BE2C (cell line): ENCODE measurements at regions not wholly inside any gene's neighbourhood (a gene's known extent, or its start where the extent isn't known, plus 50 kb on each side); places are given as distances from the start of the nearest gene placed in this dataset.

Source experiments
- DNase-seq: peaks from one replicate; pipeline ENCODE4 v3.0.0-alpha.2; 2020
- H3K27me3 ChIP-seq: fragments of 250-450 bp; sonication (Bioruptor Pico); 2 replicates; pipeline ENCODE4 v1.5.1; 2020; ENCODE audit warnings: mild to moderate bottlenecking
- H3K36me3 ChIP-seq: fragments of 250-450 bp; sonication (Bioruptor Pico); 2 replicates; pipeline ENCODE4 v1.5.1; 2020; ENCODE audit warnings: mild to moderate bottlenecking
- H3K4me1 ChIP-seq: fragments of 250-450 bp; sonication (Bioruptor Pico); 2 replicates; pipeline ENCODE4 v1.5.1; 2020
- H3K4me3 ChIP-seq: 2 replicates; pipeline ENCODE4 v1.5.1; 2011; ENCODE audit warnings: low read depth, low read length
- H3K9me3 ChIP-seq: fragments of 250-450 bp; sonication (Bioruptor Pico); 2 replicates; pipeline ENCODE4 v1.5.1; 2020
- TF ChIP-seq, protein P1 (sequence below): IDR thresholded peaks from 2 replicates; pipeline ENCODE4 v1.5.1; 2012; ENCODE audit warnings: mild to moderate bottlenecking, low read depth, low read length

DNA sequence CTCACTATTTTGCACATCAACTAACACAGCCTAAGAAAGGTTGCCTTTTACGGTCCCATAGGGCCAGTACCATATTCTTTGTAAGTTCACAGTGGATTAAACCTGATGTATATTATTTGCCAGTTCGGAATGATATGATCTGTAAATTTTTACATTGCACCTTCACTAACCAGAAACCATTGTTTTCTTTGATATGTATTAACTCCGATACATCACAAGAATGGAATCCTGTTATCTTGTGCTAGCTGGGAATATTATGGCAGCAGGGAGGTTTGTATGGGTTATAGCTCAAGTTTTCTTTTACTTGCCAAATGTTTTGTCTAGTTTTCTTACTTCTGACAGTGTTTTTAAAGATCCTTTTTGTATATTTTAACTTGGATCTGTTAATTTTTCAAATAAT is 51.4 kb upstream of the S1PR1 start:
- TF ChIP-seq, protein P1, sequence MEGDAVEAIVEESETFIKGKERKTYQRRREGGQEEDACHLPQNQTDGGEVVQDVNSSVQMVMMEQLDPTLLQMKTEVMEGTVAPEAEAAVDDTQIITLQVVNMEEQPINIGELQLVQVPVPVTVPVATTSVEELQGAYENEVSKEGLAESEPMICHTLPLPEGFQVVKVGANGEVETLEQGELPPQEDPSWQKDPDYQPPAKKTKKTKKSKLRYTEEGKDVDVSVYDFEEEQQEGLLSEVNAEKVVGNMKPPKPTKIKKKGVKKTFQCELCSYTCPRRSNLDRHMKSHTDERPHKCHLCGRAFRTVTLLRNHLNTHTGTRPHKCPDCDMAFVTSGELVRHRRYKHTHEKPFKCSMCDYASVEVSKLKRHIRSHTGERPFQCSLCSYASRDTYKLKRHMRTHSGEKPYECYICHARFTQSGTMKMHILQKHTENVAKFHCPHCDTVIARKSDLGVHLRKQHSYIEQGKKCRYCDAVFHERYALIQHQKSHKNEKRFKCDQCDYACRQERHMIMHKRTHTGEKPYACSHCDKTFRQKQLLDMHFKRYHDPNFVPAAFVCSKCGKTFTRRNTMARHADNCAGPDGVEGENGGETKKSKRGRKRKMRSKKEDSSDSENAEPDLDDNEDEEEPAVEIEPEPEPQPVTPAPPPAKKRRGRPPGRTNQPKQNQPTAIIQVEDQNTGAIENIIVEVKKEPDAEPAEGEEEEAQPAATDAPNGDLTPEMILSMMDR: no peak
- Histone ChIP-seq H3K36me3 (no peaks in the 10 kb centered on the region), H3K4me1 (no peaks in the 10 kb centered on the region; the same call in 1 of the 2 replicates), H3K9me3 (no peaks in the 10 kb centered on the region), H3K4me3 (no peak overlapping the region), H3K27me3 (no peaks in the 10 kb centered on the region)
- no peak for DNase-seq

DNA sequence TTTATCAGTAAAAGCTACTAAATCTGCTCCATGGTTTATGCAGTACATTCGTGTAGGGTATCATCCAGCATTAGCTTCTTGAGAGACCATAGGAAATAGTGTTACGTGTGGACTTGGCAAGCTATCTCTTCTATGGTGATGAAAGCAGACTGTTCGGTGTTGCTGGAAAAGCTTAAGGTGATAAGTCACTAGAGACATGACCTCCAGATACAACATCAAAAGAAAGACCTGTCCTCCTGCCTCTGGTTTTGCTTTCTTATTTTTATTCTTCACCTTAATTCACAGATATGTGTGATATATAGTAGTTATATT is 53.5 kb upstream of the S1PR1 start:
- no peak overlapping the region for H3K4me3 ChIP-seq
- no peaks in the 10 kb centered on the region for H3K27me3 ChIP-seq
- TF ChIP-seq, protein P1: no peak
- H3K36me3 ChIP-seq: no peaks in the 10 kb centered on the region
- no peaks in the 10 kb centered on the region for H3K4me1 ChIP-seq
- DNase-seq: no peak
- no peaks in the 10 kb centered on the region for H3K9me3 ChIP-seq

DNA sequence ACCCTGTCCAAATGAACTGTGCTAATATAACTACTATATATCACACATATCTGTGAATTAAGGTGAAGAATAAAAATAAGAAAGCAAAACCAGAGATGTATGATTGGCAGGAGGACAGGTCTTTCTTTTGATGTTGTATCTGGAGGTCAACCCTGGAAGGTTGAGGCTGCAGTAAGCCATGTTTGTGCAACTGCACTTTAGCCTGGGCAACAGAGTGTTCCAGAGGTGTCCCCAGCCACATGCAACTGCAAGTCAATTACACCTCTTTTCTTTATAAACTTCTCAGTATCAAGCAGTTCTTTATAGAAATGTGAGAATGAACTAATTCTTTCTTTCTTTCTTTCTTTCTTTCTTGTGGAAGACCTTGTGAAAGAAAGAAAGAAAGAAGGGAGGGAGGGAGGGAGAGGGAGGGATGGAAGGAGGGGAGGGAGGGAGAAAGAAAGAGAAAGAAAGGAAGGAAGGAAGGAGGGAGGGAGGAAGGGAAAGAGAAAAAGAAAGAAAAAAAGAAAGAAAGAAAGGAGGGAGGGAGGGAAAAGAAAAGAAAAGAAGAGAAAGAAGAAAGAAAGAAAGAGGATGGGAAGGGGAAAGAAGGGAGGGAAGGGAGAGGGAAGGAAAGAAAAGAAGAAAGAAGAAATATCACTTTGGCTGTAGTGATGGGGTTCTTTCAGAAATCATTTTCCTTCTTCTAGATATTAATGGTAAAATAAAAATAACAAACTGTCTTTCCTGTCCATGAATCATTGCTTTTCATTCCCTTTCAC is 54.0 kb upstream of the S1PR1 start:
- H3K9me3 ChIP-seq: no peaks in the 10 kb centered on the region
- DNase-seq: no peak
- no peaks in the 10 kb centered on the region for H3K4me1 ChIP-seq
- no peaks in the 10 kb centered on the region for H3K36me3 ChIP-seq
- no peak overlapping the region for H3K4me3 ChIP-seq
- H3K27me3 ChIP-seq: no peaks in the 10 kb centered on the region
- TF ChIP-seq, protein P1: no peak

DNA sequence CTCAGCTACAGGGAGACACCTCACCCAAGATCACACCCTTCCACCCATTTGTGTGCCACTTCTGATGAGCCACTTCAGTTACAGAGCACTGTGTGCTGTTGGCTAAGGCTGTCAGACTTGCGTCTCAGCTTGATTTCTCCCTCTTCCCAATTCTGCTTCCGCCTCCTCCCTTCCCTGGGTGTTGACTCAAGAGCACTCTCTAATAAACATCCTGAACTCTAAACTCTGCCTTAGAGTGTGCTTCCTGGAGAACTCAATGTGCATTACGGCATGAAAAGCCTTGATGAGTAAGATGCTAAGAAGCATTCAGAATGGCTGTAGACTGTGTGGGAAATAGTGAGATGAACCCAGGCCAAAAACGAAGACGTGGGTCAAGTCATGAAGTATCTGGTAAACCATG is 54.9 kb upstream of the S1PR1 start:
- TF ChIP-seq, protein P1: no peak
- H3K36me3 ChIP-seq: no peaks in the 10 kb centered on the region
- H3K4me3 ChIP-seq: no peak overlapping the region
- H3K4me1 ChIP-seq: no peaks in the 10 kb centered on the region
- no peaks in the 10 kb centered on the region for H3K27me3 ChIP-seq
- no peak for DNase-seq
- no peaks in the 10 kb centered on the region for H3K9me3 ChIP-seq

DNA sequence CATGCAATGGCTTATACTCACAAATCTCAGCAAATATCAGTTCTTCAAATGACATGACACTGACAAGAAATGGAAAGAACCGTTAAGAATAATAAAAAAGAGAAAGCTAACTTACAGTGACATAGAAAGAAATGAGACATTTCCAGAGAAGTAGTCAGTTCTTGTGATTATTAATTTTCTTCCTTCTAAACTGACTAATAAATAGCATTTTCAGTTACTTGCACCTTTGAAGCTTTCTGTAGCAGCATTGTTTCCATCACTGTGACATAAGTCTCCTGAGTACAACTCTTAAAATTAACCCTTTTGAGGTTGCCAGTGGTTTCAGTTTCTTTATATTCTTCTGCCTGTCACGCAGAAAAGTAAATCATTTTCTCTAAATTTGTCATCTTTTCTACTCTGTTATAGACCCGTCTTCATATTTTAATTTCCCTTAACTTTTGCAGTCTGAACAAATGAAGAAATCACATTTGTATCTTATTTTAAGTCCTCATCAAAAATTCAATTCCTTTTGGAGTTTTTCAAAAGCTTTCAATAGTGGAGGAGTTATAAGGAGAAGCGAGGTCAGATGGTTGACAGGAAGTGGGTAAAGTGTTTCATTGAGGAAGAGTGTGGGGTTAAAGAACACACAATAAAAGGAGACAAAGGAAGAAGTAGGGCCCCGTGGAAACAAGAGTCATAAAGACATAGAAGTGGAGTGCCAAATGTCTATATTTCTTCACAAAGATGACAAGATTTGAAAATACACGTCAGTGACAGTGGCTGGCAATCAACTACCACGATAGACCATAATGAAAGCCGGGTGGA is 57.9 kb upstream of the S1PR1 start:
- DNase-seq: no peak
- Histone ChIP-seq H3K36me3 (no peaks in the 10 kb centered on the region), H3K27me3 (no peaks in the 10 kb centered on the region), H3K4me3 (no peak overlapping the region), H3K9me3 (no peaks in the 10 kb centered on the region), H3K4me1 (no peaks in the 10 kb centered on the region)
- TF ChIP-seq, protein P1: no peak

DNA sequence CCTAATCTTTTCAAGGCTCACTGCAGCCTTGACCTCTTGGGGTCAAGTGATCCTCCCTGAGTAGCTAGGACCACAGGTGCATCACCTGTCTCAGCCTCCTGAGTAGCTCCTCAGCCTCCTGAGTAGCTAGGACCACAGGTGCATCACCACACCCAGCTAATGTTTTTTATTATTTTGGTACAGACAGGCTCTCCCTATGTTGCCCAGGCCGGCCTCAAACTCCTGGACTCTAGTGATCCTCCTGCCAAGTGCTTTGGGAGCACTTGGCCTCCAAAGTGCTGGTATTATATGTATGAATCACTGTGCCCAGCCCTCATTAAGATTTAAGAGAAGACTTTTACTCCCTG is 58.5 kb upstream of the S1PR1 start:
- TF ChIP-seq, protein P1: no peak
- Histone ChIP-seq H3K36me3 (no peaks in the 10 kb centered on the region), H3K9me3 (no peaks in the 10 kb centered on the region), H3K4me3 (no peak overlapping the region), H3K4me1 (no peaks in the 10 kb centered on the region), H3K27me3 (no peaks in the 10 kb centered on the region)
- no peak for DNase-seq
